SH-SY5Y (cell line): ENCODE measurements at regions not wholly inside any gene's neighbourhood (a gene's known extent, or its start where the extent isn't known, plus 50 kb on each side); places are given as distances from the start of the nearest gene placed in this dataset.

ENCODE experiments used
- GATA2 ChIP-seq: IDR thresholded peaks from 2 replicates; pipeline ENCODE4 v1.6.1; 2011; ENCODE audit warnings: mild to moderate bottlenecking, low read depth, low read length
- GATA3 ChIP-seq: IDR thresholded peaks from 2 replicates; pipeline ENCODE4 v1.6.1; 2011; ENCODE audit warnings: low read depth, mild to moderate bottlenecking, low read length, moderate library complexity

- TF ChIP-seq GATA3, result no peak
- TF ChIP-seq GATA2, result no peak
These were observed 169.6 kb upstream of the PODXL start for GRCh38 chr7:131726031-131726430.

- TF ChIP-seq GATA2 (no peak), GATA3 (no peak)
These were observed 168.4 kb upstream of the PODXL start for GRCh38 chr7:131724776-131725345.

- TF ChIP-seq GATA2 (no peak), GATA3 (no peak)
These were observed 167.5 kb upstream of the PODXL start for GRCh38 chr7:131723926-131724325.

- TF ChIP-seq GATA3 (no peak), GATA2 (no peak)
These were observed 165.9 kb upstream of the PODXL start for GRCh38 chr7:131722371-131722770.

- TF ChIP-seq GATA2, result no peak
- no peak for TF ChIP-seq GATA3
These were observed 165.2 kb upstream of the PODXL start for GRCh38 chr7:131721660-131722059.

- no peak for TF ChIP-seq GATA3
- TF ChIP-seq GATA2, result no peak
These were observed 164.3 kb upstream of the PODXL start for GRCh38 chr7:131720703-131721102.

GRCh38 chr7:131717181-131717580 is 160.8 kb upstream of the PODXL start:
- TF ChIP-seq GATA3 (no peak), GATA2 (no peak)

- no peak for TF ChIP-seq GATA3
These were observed 142.9 kb upstream of the PODXL start for GRCh38 chr7:131699323-131699722.

GRCh38 chr7:131692131-131692960 is 135.9 kb upstream of the PODXL start:
- TF ChIP-seq GATA2, result no peak
- no peak for TF ChIP-seq GATA3

- no peak for TF ChIP-seq GATA3
- no peak for TF ChIP-seq GATA2
These were observed 135.2 kb upstream of the PODXL start for GRCh38 chr7:131691454-131692130.

- no peak for TF ChIP-seq GATA2
- TF ChIP-seq GATA3, result no peak
These were observed 134.0 kb upstream of the PODXL start for GRCh38 chr7:131690441-131690840.

GRCh38 chr7:131689662-131690234 is 133.3 kb upstream of the PODXL start:
- TF ChIP-seq GATA3, result no peak
- no peak for TF ChIP-seq GATA2

GRCh38 chr7:131688738-131689661 is 132.6 kb upstream of the PODXL start:
- TF ChIP-seq GATA3 (no peak), GATA2 (no peak)

GRCh38 chr7:131687296-131687695 is 130.9 kb upstream of the PODXL start:
- no peak for TF ChIP-seq GATA3
- TF ChIP-seq GATA2, result no peak

- TF ChIP-seq GATA3 (no peak), GATA2 (no peak)
These were observed 130.4 kb upstream of the PODXL start for GRCh38 chr7:131686833-131687232.
